SH-SY5Y (cell line): ENCODE measurements at regions not wholly inside any gene's neighbourhood (a gene's known extent, or its start where the extent isn't known, plus 50 kb on each side); places are given as distances from the start of the nearest gene placed in this dataset.

Source experiments
- GATA2 ChIP-seq: IDR thresholded peaks from 2 replicates; pipeline ENCODE4 v1.6.1; 2011; ENCODE audit warnings: mild to moderate bottlenecking, low read depth, low read length
- GATA3 ChIP-seq: IDR thresholded peaks from 2 replicates; pipeline ENCODE4 v1.6.1; 2011; ENCODE audit warnings: low read depth, mild to moderate bottlenecking, low read length, moderate library complexity

DNA sequence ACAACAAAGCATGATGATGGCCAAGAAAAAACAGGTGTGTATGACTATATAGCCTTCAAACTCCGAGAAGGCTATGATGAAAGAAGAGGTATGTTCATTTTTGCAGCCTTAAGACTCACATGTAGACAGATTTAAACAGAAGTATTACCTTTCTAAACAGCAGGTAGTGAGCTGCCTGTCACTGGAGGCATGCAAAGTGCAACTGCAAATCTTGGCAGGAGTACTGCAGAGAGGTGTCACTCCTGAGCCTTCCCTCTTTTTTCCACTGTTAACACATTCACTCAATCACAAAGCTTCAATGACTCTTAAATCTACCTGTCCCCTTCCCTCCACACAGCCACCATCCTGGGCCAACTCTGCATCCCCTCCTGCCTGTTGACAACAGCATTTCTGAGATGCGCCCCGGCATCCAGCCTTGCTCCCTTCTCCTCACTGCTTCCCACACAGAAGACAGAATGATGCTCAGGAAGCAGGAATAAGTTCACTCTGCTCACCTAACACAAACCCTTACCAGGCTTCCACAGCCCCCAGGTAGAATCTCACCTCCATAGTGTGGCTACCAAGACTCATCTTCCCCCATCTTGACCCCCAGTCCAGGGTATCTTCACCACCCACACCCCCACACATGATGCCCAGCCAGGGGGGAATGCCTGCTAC, 161.9 kb upstream of the ZMIZ1 start:
- TF ChIP-seq GATA3 (no peak), GATA2 (no peak)
